Ramos (cell line): ENCODE measurements at regions not wholly inside any gene's neighbourhood (a gene's known extent, or its start where the extent isn't known, plus 50 kb on each side); places are given as distances from the start of the nearest gene placed in this dataset.
"Not testable (repeated sequence)": the region's sequence is repeated elsewhere in the genome, so short reads cannot be mapped to it uniquely, and the experiment has no call there.

Source experiments
- in situ Hi-C: fragments of 300-500 bp; cut with MboI; formaldehyde crosslinking; loops from one replicate; pipeline ENCODE4 v1.14.3; 2022; ENCODE audit warnings: low sequenced_read_pairs; ENCODE audit not compliant: unreplicated experiment

DNA sequence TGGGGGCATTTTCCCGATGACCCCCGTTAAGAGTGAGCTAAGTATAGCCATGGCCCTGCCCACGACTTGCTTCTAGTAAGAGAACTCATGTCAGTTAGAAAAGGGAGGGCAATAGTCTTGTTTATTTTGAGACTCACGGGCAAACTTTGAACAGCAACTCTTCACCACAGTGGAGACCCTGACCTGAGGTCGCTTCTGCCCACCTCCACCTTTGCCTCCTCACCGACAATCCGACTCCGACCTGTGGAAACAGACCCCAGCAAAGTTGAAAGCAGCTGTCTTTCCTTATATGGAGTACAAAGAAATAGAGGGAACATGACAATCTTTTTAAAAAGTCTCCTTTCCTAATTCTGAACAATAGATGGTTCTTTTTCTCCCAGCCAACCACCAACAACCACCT, 155.0 kb upstream of the GCFC2 start:
- in situ Hi-C loops: no loop called here

DNA sequence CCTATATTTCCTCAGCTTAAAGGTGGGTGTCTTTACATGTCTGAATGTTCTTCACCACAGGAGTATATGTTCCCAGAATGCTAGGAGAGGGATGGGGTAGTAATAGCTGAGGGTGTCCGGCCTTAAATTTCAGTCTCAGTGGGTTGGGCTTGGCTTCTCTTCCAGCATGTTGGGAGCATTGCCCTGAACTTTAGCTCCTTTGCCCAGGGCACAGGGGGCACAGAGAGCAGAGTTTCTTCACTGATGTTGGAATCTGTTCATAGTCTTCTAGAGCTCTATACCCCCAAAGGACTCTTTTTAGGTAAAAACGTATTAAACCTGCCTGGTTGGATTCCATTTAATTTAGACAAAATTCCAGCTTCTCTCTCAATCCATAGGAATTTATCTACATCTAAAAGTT, 154.4 kb upstream of the GCFC2 start:
- in situ Hi-C loops: no loop called here

DNA sequence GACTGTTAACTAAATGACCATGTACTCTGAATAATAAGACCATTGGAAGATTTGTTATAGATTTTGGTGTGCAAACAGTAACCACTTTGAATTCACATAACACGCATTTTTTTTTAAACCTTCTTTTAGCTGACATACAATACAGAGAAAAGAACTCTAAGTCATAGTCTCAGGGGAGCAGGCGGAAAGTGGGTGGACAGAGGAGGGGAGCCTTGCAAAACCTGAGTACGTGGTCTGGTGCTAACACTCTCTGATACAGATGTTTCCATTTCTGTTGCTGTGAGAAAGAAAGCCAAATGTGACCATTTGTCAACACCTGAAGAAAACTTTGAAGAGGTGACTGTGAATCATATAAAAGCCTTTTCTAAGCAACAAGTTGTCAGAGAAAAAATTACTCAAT, 151.8 kb upstream of the GCFC2 start:
- in situ Hi-C loops: no loop called here

- in situ Hi-C loops: no loop called here
Observed at GRCh38 chr2:75853436-75853835, 142.7 kb upstream of the GCFC2 start.

- in situ Hi-C loops: no loop called here
Observed at GRCh38 chr2:75852639-75853038, 141.9 kb upstream of the GCFC2 start.

DNA sequence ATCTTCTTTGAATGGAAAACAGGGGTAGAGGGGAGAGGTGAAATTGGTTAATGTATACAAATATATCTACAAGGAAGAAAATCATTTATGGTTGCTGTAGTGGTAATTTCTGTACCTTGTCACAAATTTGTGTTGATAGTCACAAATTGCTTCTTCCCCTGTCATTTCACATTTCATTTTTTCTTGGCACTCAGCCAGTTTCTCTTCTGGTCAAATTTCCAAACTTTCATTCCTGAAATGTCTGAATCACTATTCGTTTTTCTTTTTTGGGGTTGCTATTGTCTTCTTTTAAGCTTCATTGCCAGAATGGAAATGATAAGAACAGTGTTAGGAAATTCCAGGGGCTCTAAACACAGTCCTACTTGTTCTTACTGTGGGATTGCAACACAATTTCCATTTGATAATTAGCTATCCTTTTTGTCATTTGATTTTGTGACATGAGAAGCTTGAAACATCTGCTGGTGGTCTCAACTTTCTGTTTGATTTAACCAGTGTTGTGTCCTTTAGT, 136.0 kb upstream of the GCFC2 start:
- in situ Hi-C loops: no loop called here

DNA sequence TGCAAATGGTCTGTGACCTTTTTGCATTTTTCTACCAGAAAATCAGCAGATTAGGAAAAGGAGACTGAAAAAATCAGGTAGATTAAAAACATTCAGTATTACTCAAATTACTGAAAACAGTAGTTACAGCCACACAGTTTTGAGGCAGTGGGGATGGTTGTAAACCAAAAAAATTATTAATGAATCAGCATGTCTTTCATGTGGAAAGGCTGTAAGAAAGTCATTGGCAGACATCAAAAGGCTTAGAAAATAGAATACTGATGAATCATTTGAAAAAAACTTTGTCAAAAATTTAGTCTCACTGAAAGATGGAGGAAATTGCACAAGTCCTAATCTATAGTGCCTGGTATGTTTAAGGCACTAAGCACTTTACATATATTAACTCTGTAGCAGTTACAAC, 133.9 kb upstream of the GCFC2 start:
- in situ Hi-C loops: no loop called here

DNA sequence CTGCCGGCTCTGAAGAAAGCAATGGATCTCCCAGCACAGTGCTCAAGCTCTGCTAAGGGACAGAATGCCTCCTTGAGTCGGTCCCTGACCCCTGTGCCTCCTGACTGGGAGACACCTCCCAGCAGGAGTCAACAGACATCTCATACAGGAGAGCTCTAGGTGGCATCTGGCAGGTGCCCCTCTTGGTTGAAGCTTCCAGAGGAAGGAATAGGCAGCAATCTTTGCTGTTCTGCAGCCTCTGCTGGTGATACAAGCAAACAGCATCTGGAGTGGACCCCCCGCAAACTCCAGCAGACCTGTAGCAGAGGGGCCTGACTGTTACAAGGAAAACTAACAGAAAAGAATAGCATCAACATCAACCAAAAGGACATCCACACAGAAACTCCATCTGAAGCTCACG, 123.9 kb upstream of the GCFC2 start:
- in situ Hi-C loops: not testable (repeated sequence)

DNA sequence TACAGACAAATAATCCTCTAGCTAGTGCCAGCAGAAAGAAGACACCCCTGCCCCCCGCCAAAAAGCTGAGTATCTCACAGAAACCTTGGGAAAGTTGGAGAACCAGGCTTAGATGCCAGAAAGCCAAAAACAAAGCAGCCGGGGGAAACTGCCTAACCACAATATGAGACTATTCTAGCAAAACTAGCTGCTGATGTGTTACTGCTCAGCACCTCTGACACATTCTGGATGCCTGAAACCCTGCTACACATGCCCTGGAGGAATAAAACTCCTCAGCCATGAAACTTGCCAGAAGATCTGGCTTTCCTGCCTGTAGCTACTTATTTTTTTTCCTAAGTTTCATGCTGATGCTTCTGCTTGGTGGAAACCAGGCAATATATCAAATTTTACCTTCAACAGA, 122.7 kb upstream of the GCFC2 start:
- in situ Hi-C loops: no loop called here

- in situ Hi-C loops: no loop called here
Observed at GRCh38 chr2:75828826-75829225, 118.1 kb upstream of the GCFC2 start.

- in situ Hi-C loops: not testable (repeated sequence)
Observed at GRCh38 chr2:75823515-75823914, 112.8 kb upstream of the GCFC2 start.

GRCh38 chr2:75822336-75822735, 111.6 kb upstream of the GCFC2 start:
- in situ Hi-C loops: no loop called here

DNA sequence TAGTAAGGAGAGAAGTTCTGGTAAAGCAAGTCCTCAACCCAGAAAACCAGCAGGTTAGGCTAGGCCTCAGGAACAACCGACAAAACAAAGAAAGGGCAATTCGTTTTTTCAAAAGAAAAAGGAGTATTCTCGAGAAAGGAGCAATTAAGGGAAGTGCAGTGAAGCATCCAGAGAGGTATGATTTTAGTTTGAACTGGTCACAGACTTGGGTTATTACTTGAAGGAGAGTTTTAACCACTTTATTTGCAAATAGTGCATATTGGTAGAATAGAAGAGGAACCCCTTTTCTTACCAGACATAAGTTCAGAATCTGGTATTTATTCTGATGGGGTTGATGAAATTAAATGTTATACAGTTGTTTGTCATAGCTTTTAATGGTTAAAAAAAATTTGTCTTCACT, 110.0 kb upstream of the GCFC2 start:
- in situ Hi-C loops: no loop called here

DNA sequence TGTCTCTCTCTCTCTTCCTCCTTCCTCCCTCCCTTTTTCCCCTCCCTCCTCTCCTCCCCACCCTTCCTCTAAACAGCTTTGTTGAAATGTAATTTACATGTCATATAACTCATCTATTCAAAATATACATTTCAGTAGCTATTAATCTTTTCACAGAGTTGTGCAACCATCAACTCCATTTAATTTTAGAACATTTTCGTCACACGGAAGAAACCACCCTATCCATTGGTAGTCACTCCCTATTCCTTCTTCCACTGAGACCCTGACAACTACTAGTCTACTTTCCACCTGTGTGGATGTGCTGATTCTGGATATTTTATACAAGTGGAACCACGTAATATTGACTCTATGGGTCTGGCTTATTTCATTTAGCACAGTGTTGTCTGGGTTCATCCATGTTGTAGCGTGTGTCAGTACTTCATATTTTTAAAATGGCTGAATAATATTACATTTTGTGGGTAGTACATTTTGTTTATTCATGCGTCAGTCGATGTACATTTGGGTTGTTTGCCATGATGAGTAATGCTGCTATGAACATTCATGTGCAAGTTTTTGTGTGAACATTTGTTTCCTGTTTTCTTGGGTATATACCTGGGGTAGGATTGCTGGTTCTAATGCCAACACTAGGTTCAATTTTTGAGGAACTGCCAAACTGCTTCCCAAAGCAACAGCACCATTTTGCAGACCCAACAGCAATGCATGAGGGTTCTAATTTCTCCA, 100.1 kb upstream of the GCFC2 start:
- in situ Hi-C loops: no loop called here

GRCh38 chr2:75808793-75809535, 98.2 kb upstream of the GCFC2 start:
- in situ Hi-C loops: no loop called here

DNA sequence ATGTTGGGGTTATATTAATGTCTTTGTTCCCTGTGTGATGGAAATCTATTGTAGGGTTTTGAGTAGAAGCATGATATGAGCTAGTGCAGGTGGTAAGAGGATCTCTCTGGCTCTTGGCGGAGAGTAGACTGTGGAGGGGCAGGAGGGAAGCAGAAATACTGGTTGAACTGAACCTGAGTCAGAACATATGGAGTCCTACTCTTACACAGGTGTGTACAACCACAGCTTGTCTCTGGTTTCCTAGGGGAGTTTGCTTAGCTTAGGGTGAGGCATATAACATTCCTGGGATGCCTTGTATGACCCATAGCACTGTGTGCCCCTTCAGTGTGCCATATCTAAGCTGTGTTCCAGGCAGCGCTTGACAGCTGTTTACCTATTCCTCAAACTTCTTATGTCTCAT, 97.3 kb upstream of the GCFC2 start:
- in situ Hi-C loops: no loop called here

DNA sequence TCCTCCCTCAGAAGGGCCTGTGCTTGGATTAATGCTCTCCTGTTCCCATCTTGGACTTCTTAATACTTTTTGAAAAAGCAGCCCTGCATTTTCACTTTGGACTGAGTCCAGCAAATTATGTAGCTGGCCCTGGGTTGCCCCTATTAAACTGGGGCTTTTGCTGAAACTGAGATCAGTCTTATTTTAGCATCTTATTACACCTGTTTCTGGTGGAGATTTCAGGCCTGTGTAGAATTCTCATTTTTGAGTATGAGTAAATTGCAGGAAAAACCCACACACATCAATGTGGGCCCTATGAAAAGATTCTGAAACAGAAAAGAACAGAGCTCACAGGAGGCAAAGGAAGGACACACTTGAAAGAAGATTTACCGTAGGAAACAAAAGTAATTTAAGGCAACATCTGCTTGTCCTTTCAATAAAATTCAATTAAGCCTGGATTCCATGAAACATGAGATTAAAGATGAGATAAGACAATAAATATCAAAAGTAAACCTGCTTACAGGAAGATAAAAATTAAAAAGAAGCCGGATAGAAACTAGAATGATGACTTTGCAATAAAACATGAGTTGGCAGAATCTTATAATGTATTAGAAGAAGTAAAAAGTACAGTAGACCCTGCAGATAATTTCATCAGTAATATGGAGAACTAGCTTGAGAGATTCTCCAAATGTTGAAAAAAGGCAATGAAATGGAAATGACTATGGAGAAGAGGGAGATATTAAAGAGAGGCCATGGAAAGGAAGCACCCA, 90.7 kb upstream of the GCFC2 start:
- in situ Hi-C loops: no loop called here

- in situ Hi-C loops: no loop called here
Observed at GRCh38 chr2:75800456-75800855, 89.7 kb upstream of the GCFC2 start.

DNA sequence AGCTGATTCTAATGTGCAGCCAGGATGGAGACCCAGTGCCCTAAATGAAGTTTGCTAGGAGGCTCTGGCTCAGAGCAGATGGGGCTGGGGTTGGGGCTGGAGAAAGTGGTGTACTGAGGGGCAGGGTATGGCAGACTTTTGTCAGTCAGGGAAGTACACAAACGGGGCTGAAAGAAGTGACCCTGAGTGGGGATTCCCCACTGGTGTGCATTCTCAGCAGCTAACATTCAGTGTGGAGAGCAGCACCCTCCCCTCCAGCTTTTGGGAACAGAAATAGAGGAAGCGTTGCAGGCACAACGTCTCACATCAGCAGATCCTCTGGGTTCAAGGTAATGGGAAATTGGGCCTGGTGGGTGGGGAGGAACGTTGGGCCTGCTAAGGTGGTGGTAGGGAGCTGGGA, 89.1 kb upstream of the GCFC2 start:
- in situ Hi-C loops: loop anchor here (25.0 kb wide), 1 partner anchor 787 kb away; no protein-coding TSS in a partner anchor

DNA sequence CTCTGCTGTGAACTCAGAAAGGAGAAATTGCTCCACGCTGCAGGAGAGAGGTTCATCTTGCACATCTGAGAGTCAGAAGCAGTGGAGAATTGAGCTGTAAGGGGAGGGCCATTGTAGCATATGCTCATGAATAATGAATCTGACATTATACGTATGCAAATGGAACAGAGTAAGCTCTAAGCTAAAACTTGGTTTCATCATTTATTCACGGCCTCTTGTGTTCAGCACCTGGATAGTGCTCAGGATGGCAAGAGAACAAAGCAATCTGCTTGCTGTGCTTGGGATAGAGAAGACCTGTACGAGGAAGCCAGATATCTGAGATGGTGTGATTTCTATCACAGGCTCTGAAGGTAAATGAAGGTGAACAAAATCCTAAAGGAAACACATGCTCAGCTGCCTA, 87.9 kb upstream of the GCFC2 start:
- in situ Hi-C loops: loop anchor here (25.0 kb wide), 1 partner anchor 789 kb away; no protein-coding TSS in a partner anchor

GRCh38 chr2:75792996-75793395, 82.3 kb upstream of the GCFC2 start:
- in situ Hi-C loops: loop anchor here (25.0 kb wide), 1 partner anchor 794 kb away; no protein-coding TSS in a partner anchor
